Activated naive CD8-positive, alpha-beta T cell treated with anti-CD3 and anti-CD28 coated beads, Interleukin-2, amount 50 U/mL, for 24 hours (primary cell): ENCODE measurements at regions not wholly inside any gene's neighbourhood (a gene's known extent, or its start where the extent isn't known, plus 50 kb on each side); places are given as distances from the start of the nearest gene placed in this dataset.

Experiments
- ATAC-seq: fragments of 150-1000 bp; cut with Tn5 transposase; one replicate; pipeline ENCODE4 v1.10.0; 2021
- DNase-seq: peaks from one replicate; pipeline ENCODE4 v3.0.0; 2021
- H3K27ac Mint-ChIP-seq: one replicate; pipeline ENCODE4 v1.8.0; 2021; ENCODE audit warnings: mild to moderate bottlenecking, mixed read lengths
- H3K27me3 Mint-ChIP-seq: one replicate; pipeline ENCODE4 v1.8.0; 2021; ENCODE audit warnings: mixed read lengths
- H3K36me3 Mint-ChIP-seq: one replicate; pipeline ENCODE4 v1.8.0; 2021; ENCODE audit warnings: low read depth, mixed read lengths
- H3K4me1 Mint-ChIP-seq: one replicate; pipeline ENCODE4 v1.8.0; 2021; ENCODE audit warnings: mixed read lengths
- H3K4me3 Mint-ChIP-seq: one replicate; pipeline ENCODE4 v1.8.0; 2021; ENCODE audit warnings: mild to moderate bottlenecking, moderate library complexity, mixed read lengths
- H3K9me3 Mint-ChIP-seq: one replicate; pipeline ENCODE4 v1.8.0; 2021; ENCODE audit warnings: mixed read lengths

- H3K27ac Mint-ChIP-seq, result no peak overlapping the region
- DNase-seq (no peak), ATAC-seq (no peak)
- peaks cover 4% of the 10 kb centered on the region for H3K9me3 Mint-ChIP-seq
- H3K4me3 Mint-ChIP-seq, result no peak overlapping the region
- no peaks in the 10 kb centered on the region for H3K27me3 Mint-ChIP-seq
- no peaks in the 10 kb centered on the region for H3K4me1 Mint-ChIP-seq
- no peaks in the 10 kb centered on the region for H3K36me3 Mint-ChIP-seq
These were observed 801.5 kb downstream of the NR2F1-AS1 start for GRCh38 chr5:92779536-92779935.

GRCh38 chr5:92778261-92778660 lies 802.8 kb downstream of the NR2F1-AS1 start:
- Mint-ChIP-seq H3K27ac (no peak overlapping the region), H3K4me3 (no peak overlapping the region), H3K36me3 (no peaks in the 10 kb centered on the region), H3K9me3 (peaks cover 4% of the 10 kb centered on the region), H3K4me1 (no peaks in the 10 kb centered on the region), H3K27me3 (no peaks in the 10 kb centered on the region)
- ATAC-seq (no peak), DNase-seq (no peak)

GRCh38 chr5:92777421-92777820 lies 803.6 kb downstream of the NR2F1-AS1 start:
- DNase-seq, result no peak
- Mint-ChIP-seq H3K4me1 (no peaks in the 10 kb centered on the region), H3K36me3 (no peaks in the 10 kb centered on the region), H3K27me3 (no peaks in the 10 kb centered on the region), H3K4me3 (no peak overlapping the region), H3K27ac (no peak overlapping the region), H3K9me3 (peaks cover 4% of the 10 kb centered on the region)
- no peak for ATAC-seq

GRCh38 chr5:92775711-92776615 lies 805.1 kb downstream of the NR2F1-AS1 start:
- no peak for DNase-seq
- H3K27ac Mint-ChIP-seq, result no peak overlapping the region

GRCh38 chr5:92769978-92770377 lies 811.0 kb downstream of the NR2F1-AS1 start:
- no peaks in the 10 kb centered on the region for H3K27me3 Mint-ChIP-seq
- no peak for DNase-seq
- ATAC-seq, result no peak
- H3K36me3 Mint-ChIP-seq, result no peaks in the 10 kb centered on the region
- no peak overlapping the region for H3K27ac Mint-ChIP-seq
- H3K9me3 Mint-ChIP-seq, result peaks cover 4% of the 10 kb centered on the region
- no peak overlapping the region for H3K4me3 Mint-ChIP-seq
- H3K4me1 Mint-ChIP-seq, result no peaks in the 10 kb centered on the region

More at GRCh38 chr5:92775711-92776615, 805.1 kb downstream of the NR2F1-AS1 start:
- Mint-ChIP-seq H3K4me3 (no peak overlapping the region), H3K36me3 (no peaks in the 10 kb centered on the region), H3K4me1 (no peaks in the 10 kb centered on the region), H3K9me3 (peaks cover 7% of the 10 kb centered on the region), H3K27me3 (no peaks in the 10 kb centered on the region)
- ATAC-seq, result no peak

GRCh38 chr5:92761585-92761984 lies 819.4 kb downstream of the NR2F1-AS1 start:
- H3K4me3 Mint-ChIP-seq, result no peak overlapping the region

GRCh38 chr5:92760550-92760949 lies 820.5 kb downstream of the NR2F1-AS1 start:
- H3K4me1 Mint-ChIP-seq, result no peaks in the 10 kb centered on the region
- no peaks in the 10 kb centered on the region for H3K36me3 Mint-ChIP-seq
- no peak for ATAC-seq
- no peak for DNase-seq
- no peak overlapping the region for H3K27ac Mint-ChIP-seq
- H3K9me3 Mint-ChIP-seq, result no peaks in the 10 kb centered on the region
- H3K4me3 Mint-ChIP-seq, result no peak overlapping the region
- H3K27me3 Mint-ChIP-seq, result no peaks in the 10 kb centered on the region

More at GRCh38 chr5:92761585-92761984, 819.4 kb downstream of the NR2F1-AS1 start:
- ATAC-seq, result no peak
- Mint-ChIP-seq H3K9me3 (no peaks in the 10 kb centered on the region), H3K27ac (no peak overlapping the region), H3K4me1 (no peaks in the 10 kb centered on the region), H3K27me3 (no peaks in the 10 kb centered on the region), H3K36me3 (no peaks in the 10 kb centered on the region)
- no peak for DNase-seq

- Mint-ChIP-seq H3K27ac (no peak overlapping the region), H3K4me1 (no peaks in the 10 kb centered on the region), H3K9me3 (no peaks in the 10 kb centered on the region), H3K27me3 (no peaks in the 10 kb centered on the region), H3K36me3 (no peaks in the 10 kb centered on the region), H3K4me3 (no peak overlapping the region)
- DNase-seq (no peak), ATAC-seq (no peak)
These were observed 822.5 kb downstream of the NR2F1-AS1 start for GRCh38 chr5:92758552-92758951.

GRCh38 chr5:92749943-92750342 lies 831.1 kb downstream of the NR2F1-AS1 start:
- Mint-ChIP-seq H3K4me1 (no peaks in the 10 kb centered on the region), H3K27me3 (no peaks in the 10 kb centered on the region), H3K4me3 (no peak overlapping the region), H3K27ac (no peak overlapping the region), H3K36me3 (no peaks in the 10 kb centered on the region), H3K9me3 (no peaks in the 10 kb centered on the region)
- ATAC-seq, result no peak
- no peak for DNase-seq

GRCh38 chr5:92748072-92748676 lies 832.8 kb downstream of the NR2F1-AS1 start:
- DNase-seq (no peak), ATAC-seq (no peak)
- H3K27me3 Mint-ChIP-seq, result no peaks in the 10 kb centered on the region
- H3K9me3 Mint-ChIP-seq, result no peaks in the 10 kb centered on the region
- H3K36me3 Mint-ChIP-seq, result no peaks in the 10 kb centered on the region
- no peak overlapping the region for H3K27ac Mint-ChIP-seq
- H3K4me3 Mint-ChIP-seq, result no peak overlapping the region
- H3K4me1 Mint-ChIP-seq, result no peaks in the 10 kb centered on the region

- no peak overlapping the region for H3K27ac Mint-ChIP-seq
- no peaks in the 10 kb centered on the region for H3K36me3 Mint-ChIP-seq
These were observed 839.1 kb downstream of the NR2F1-AS1 start for GRCh38 chr5:92741906-92742305.

GRCh38 chr5:92734211-92734940 lies 846.6 kb downstream of the NR2F1-AS1 start:
- ATAC-seq (no peak), DNase-seq (no peak)
- Mint-ChIP-seq H3K4me3 (no peak overlapping the region), H3K27me3 (no peaks in the 10 kb centered on the region), H3K4me1 (no peaks in the 10 kb centered on the region), H3K9me3 (peaks cover 9% of the 10 kb centered on the region), H3K27ac (no peak overlapping the region), H3K36me3 (no peaks in the 10 kb centered on the region)

More at GRCh38 chr5:92741906-92742305, 839.1 kb downstream of the NR2F1-AS1 start:
- Mint-ChIP-seq H3K27me3 (no peaks in the 10 kb centered on the region), H3K9me3 (no peaks in the 10 kb centered on the region), H3K4me1 (no peaks in the 10 kb centered on the region), H3K4me3 (no peak overlapping the region)
- ATAC-seq (no peak), DNase-seq (no peak)

GRCh38 chr5:92730486-92730885 lies 850.5 kb downstream of the NR2F1-AS1 start:
- peaks cover 6% of the 10 kb centered on the region for H3K9me3 Mint-ChIP-seq
- H3K4me3 Mint-ChIP-seq, result no peak overlapping the region
- no peaks in the 10 kb centered on the region for H3K36me3 Mint-ChIP-seq
- no peak for DNase-seq
- H3K27ac Mint-ChIP-seq, result no peak overlapping the region
- ATAC-seq, result no peak
- no peaks in the 10 kb centered on the region for H3K4me1 Mint-ChIP-seq
- H3K27me3 Mint-ChIP-seq, result no peaks in the 10 kb centered on the region

- Mint-ChIP-seq H3K27ac (no peak overlapping the region), H3K4me3 (no peak overlapping the region), H3K27me3 (no peaks in the 10 kb centered on the region), H3K4me1 (no peaks in the 10 kb centered on the region), H3K9me3 (peaks cover 3% of the 10 kb centered on the region), H3K36me3 (no peaks in the 10 kb centered on the region)
- no peak for ATAC-seq
- no peak for DNase-seq
These were observed 851.9 kb downstream of the NR2F1-AS1 start for GRCh38 chr5:92729088-92729487.
